ENCODE measurements at regions not wholly inside any gene's neighbourhood (a gene's known extent, or its start where the extent isn't known, plus 50 kb on each side); places are given as distances from the start of the nearest gene placed in this dataset.

DNA sequence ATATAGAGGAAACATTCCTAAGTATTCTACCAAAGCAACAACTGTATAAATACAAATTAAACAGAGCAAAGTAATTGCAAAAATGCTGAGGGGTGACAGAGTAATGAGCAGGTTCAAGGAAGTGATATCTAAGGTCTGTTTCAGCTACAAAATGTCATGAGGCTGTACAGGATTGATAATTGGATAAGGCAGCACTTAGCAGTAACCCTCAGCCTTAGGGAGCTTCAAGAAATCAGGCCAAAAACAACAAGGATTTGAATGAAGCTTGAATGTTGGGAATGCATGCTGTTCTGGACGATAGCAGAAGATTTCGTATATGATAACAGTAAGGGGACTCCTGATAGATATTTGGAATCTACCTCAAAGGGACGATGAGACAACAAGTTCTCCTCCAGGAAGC, 142.0 kb upstream of the MMADHC start:
- no peaks in the 10 kb centered on the region for H3K36me3 Mint-ChIP-seq (ENCODE audit: low read depth)
- no peak overlapping the region for H3K27ac ChIP-seq (ENCODE audit: low read depth in 1 of 2, low read length in 2 of 2)
- H3K4me3 ChIP-seq (ENCODE audit: low read length): no peak overlapping the region
- no peaks in the 10 kb centered on the region for H3K36me3 ChIP-seq (ENCODE audit: insufficient read depth, low read length)
- peaks cover 16% of the 10 kb centered on the region for H3K27me3 Mint-ChIP-seq
- CTCF ChIA-PET: no interaction called here
- POLR2A ChIA-PET: no interaction called here
- ATAC-seq (ENCODE audit: poor library complexity): no peak
- H3K4me1 Mint-ChIP-seq (ENCODE audit: low read depth): no peaks in the 10 kb centered on the region
- no peak overlapping the region for H3K4me3 Mint-ChIP-seq
- H3K27ac Mint-ChIP-seq: no peak overlapping the region
- H3K27me3 ChIP-seq (ENCODE audit: control insufficient read depth in 1 of 2, insufficient read depth in 2 of 2, low read length in 2 of 2): peaks cover 0 to 3% of the 10 kb centered on the region in 2 experiments
- no peaks in the 10 kb centered on the region for H3K9me3 ChIP-seq (ENCODE audit: control insufficient read depth in 1 of 2, insufficient read depth in 1 of 2, low read length in 2 of 2)
- TF ChIP-seq CTCF (IDR thresholded peaks at IDR 0.05): no peak
- DNase-seq: no peak
- no peaks in the 10 kb centered on the region for H3K4me1 ChIP-seq (ENCODE audit: insufficient read depth, low read length)
- H3K9me3 Mint-ChIP-seq: no peaks in the 10 kb centered on the region
- intact Hi-C loops (cut with DNase I, micrococcal nuclease): no loop called here

- Histone ChIP-seq H3K36me3 (ENCODE audit: insufficient read depth, low read length) (no peaks in the 10 kb centered on the region), H3K9me3 (ENCODE audit: control insufficient read depth in 1 of 2, insufficient read depth in 1 of 2, low read length in 2 of 2) (no peaks in the 10 kb centered on the region), H3K27me3 (ENCODE audit: control insufficient read depth in 1 of 2, insufficient read depth in 2 of 2, low read length in 2 of 2) (peaks cover 0 to 3% of the 10 kb centered on the region in 2 experiments), H3K4me3 (ENCODE audit: low read length) (no peak overlapping the region), H3K27ac (ENCODE audit: low read depth in 1 of 2, low read length in 2 of 2) (no peak overlapping the region), H3K4me1 (ENCODE audit: insufficient read depth, low read length) (no peaks in the 10 kb centered on the region)
- Mint-ChIP-seq H3K27me3 (peaks cover 16% of the 10 kb centered on the region), H3K9me3 (no peaks in the 10 kb centered on the region), H3K36me3 (ENCODE audit: low read depth) (no peaks in the 10 kb centered on the region), H3K4me1 (ENCODE audit: low read depth) (no peaks in the 10 kb centered on the region), H3K4me3 (no peak overlapping the region), H3K27ac (no peak overlapping the region)
- DNase-seq (no peak), ATAC-seq (ENCODE audit: poor library complexity) (no peak)
- ChIA-PET POLR2A (no interaction called here), CTCF (no interaction called here)
- TF ChIP-seq CTCF (IDR thresholded peaks at IDR 0.05): no peak
- intact Hi-C loops (cut with DNase I, micrococcal nuclease): no loop called here
Observed at GRCh38 chr2:149727927-149728326, 140.4 kb upstream of the MMADHC start.

DNA sequence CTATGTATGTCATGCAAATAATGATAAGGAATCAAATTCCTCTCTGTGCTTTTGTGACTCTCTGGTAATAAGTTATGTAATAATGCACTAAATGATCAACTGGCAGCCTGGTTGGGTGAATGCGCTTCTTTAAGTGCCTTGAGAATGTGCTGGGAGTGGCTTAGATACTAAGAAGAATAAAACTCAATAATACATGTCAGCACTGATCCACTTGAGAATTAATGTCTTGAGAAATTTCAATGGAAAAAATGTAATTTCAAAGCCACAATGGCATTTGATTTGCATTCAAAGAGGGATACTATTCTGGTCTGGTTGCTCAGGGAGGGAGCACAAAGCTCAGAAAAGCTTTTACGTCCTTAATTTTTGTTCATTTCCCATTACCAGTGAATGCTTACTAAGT, 137.7 kb upstream of the MMADHC start:
- Histone ChIP-seq H3K27ac (ENCODE audit: low read depth in 1 of 2, low read length in 2 of 2) (no peak overlapping the region), H3K4me3 (ENCODE audit: low read length) (no peak overlapping the region), H3K27me3 (ENCODE audit: control insufficient read depth in 1 of 2, insufficient read depth in 2 of 2, low read length in 2 of 2) (peaks cover 0 to 3% of the 10 kb centered on the region in 2 experiments), H3K36me3 (ENCODE audit: insufficient read depth, low read length) (no peaks in the 10 kb centered on the region), H3K9me3 (ENCODE audit: control insufficient read depth in 1 of 2, insufficient read depth in 1 of 2, low read length in 2 of 2) (no peaks in the 10 kb centered on the region), H3K4me1 (ENCODE audit: insufficient read depth, low read length) (no peaks in the 10 kb centered on the region)
- CTCF ChIA-PET: no interaction called here
- intact Hi-C loops (cut with DNase I, micrococcal nuclease): no loop called here
- TF ChIP-seq CTCF (IDR thresholded peaks at IDR 0.05): no peak
- H3K9me3 Mint-ChIP-seq: no peaks in the 10 kb centered on the region
- H3K36me3 Mint-ChIP-seq (ENCODE audit: low read depth): no peaks in the 10 kb centered on the region
- no peaks in the 10 kb centered on the region for H3K4me1 Mint-ChIP-seq (ENCODE audit: low read depth)
- H3K27me3 Mint-ChIP-seq: peaks cover 16% of the 10 kb centered on the region
- ATAC-seq (ENCODE audit: poor library complexity): no peak
- no peak overlapping the region for H3K4me3 Mint-ChIP-seq
- POLR2A ChIA-PET: no interaction called here
- no peak for DNase-seq
- no peak overlapping the region for H3K27ac Mint-ChIP-seq

Data from CD4-positive, alpha-beta T cell (primary cell).